ENCODE measurements at regions not wholly inside any gene's neighbourhood (a gene's known extent, or its start where the extent isn't known, plus 50 kb on each side); places are given as distances from the start of the nearest gene placed in this dataset.
"Not testable (repeated sequence)": the region's sequence is repeated elsewhere in the genome, so short reads cannot be mapped to it uniquely, and the experiment has no call there.

GRCh38 chr7:113314594-113314993 lies 196.2 kb upstream of the SMIM30 start:
- no peak for DNase-seq (ENCODE audit: low read depth)

- DNase-seq (ENCODE audit: low read depth) = no peak
Measured at GRCh38 chr7:113308399-113308798, 190.0 kb upstream of the SMIM30 start.

- DNase-seq (ENCODE audit: low read depth) = no peak
Measured at GRCh38 chr7:113307147-113307546, 188.8 kb upstream of the SMIM30 start.

- no peak for DNase-seq (ENCODE audit: low read depth)
Measured at GRCh38 chr7:113306302-113306701, 187.9 kb upstream of the SMIM30 start.

- no peak for DNase-seq (ENCODE audit: low read depth)
Measured at GRCh38 chr7:113304104-113304503, 185.8 kb upstream of the SMIM30 start.

- DNase-seq (ENCODE audit: low read depth) = not testable (repeated sequence)
Measured at GRCh38 chr7:113303388-113303787, 185.0 kb upstream of the SMIM30 start.

- no peak for DNase-seq (ENCODE audit: low read depth)
Measured at GRCh38 chr7:113301983-113302382, 183.6 kb upstream of the SMIM30 start.

GRCh38 chr7:113301141-113301540 lies 182.8 kb upstream of the SMIM30 start:
- no peak for DNase-seq (ENCODE audit: low read depth)

GRCh38 chr7:113299748-113300147 lies 181.4 kb upstream of the SMIM30 start:
- no peak for DNase-seq (ENCODE audit: low read depth)

- DNase-seq (ENCODE audit: low read depth) = no peak
Measured at GRCh38 chr7:113298501-113298900, 180.1 kb upstream of the SMIM30 start.

- DNase-seq (ENCODE audit: low read depth) = no peak
Measured at GRCh38 chr7:113294750-113295149, 176.4 kb upstream of the SMIM30 start.

- DNase-seq (ENCODE audit: low read depth) = no peak
Measured at GRCh38 chr7:113292105-113292504, 173.8 kb upstream of the SMIM30 start.

- no peak for DNase-seq (ENCODE audit: low read depth)
Measured at GRCh38 chr7:113291058-113291457, 172.7 kb upstream of the SMIM30 start.

- DNase-seq (ENCODE audit: low read depth) = peak; percentile 67
Measured at GRCh38 chr7:113289140-113289740, 170.9 kb upstream of the SMIM30 start.

GRCh38 chr7:113285411-113285810 lies 167.1 kb upstream of the SMIM30 start:
- peak; percentile 14 for DNase-seq (ENCODE audit: low read depth)

GRCh38 chr7:113283861-113284260 lies 165.5 kb upstream of the SMIM30 start:
- peak; percentile 39 for DNase-seq (ENCODE audit: low read depth)

- no peak for DNase-seq (ENCODE audit: low read depth)
Measured at GRCh38 chr7:113282875-113283274, 164.5 kb upstream of the SMIM30 start.

- no peak for DNase-seq (ENCODE audit: low read depth)
Measured at GRCh38 chr7:113281223-113281622, 162.9 kb upstream of the SMIM30 start.

GRCh38 chr7:113279256-113279655 lies 160.9 kb upstream of the SMIM30 start:
- DNase-seq (ENCODE audit: low read depth) = no peak

GRCh38 chr7:113270790-113271189 lies 152.4 kb upstream of the SMIM30 start:
- no peak for DNase-seq (ENCODE audit: low read depth)

- DNase-seq (ENCODE audit: low read depth) = not testable (repeated sequence)
Measured at GRCh38 chr7:113269592-113269991, 151.2 kb upstream of the SMIM30 start.

GRCh38 chr7:113268757-113269156 lies 150.4 kb upstream of the SMIM30 start:
- no peak for DNase-seq (ENCODE audit: low read depth)

GRCh38 chr7:113267885-113268284 lies 149.5 kb upstream of the SMIM30 start:
- peak; percentile 91 for DNase-seq (ENCODE audit: low read depth)

GRCh38 chr7:113267271-113267670 lies 148.9 kb upstream of the SMIM30 start:
- DNase-seq (ENCODE audit: low read depth) = peak; percentile 65
